KBM-7 (cell line): ENCODE measurements at regions not wholly inside any gene's neighbourhood (a gene's known extent, or its start where the extent isn't known, plus 50 kb on each side); places are given as distances from the start of the nearest gene placed in this dataset.
"Not testable (repeated sequence)": the region's sequence is repeated elsewhere in the genome, so short reads cannot be mapped to it uniquely, and the experiment has no call there.

Experiments used
- DNase-seq: peaks from one replicate; pipeline ENCODE4 v3.0.0-alpha.2; 2015
- in situ Hi-C: fragments of 300-500 bp; cut with MboI; formaldehyde crosslinking; loops from 2 replicates; pipeline ENCODE4 v1.14.3; 2020; ENCODE audit warnings: low sequenced_read_pairs, low pct_unique_long_range_greater_than_20kb, mixed read lengths

GRCh38 chr9:17083258-17083657, 51.6 kb upstream of the CNTLN start:
- no peak for DNase-seq
- in situ Hi-C loops: no loop called here

- no peak for DNase-seq
- in situ Hi-C loops: no loop called here
Observed at GRCh38 chr9:17082343-17083064, 52.3 kb upstream of the CNTLN start.

GRCh38 chr9:17081814-17082213, 53.0 kb upstream of the CNTLN start:
- in situ Hi-C loops: no loop called here
- DNase-seq: no peak

- DNase-seq: no peak
- in situ Hi-C loops: no loop called here
Observed at GRCh38 chr9:17081351-17081750, 53.5 kb upstream of the CNTLN start.

GRCh38 chr9:17075758-17076485, 58.9 kb upstream of the CNTLN start:
- no peak for DNase-seq
- in situ Hi-C loops: no loop called here

GRCh38 chr9:17075146-17075757, 59.6 kb upstream of the CNTLN start:
- in situ Hi-C loops: no loop called here
- DNase-seq: no peak

GRCh38 chr9:17072563-17072962, 62.3 kb upstream of the CNTLN start:
- DNase-seq, in situ Hi-C loops: not testable (repeated sequence)

- in situ Hi-C loops: no loop called here
Observed at GRCh38 chr9:17068671-17069070, 66.2 kb upstream of the CNTLN start.

GRCh38 chr9:17065062-17065461, 69.8 kb upstream of the CNTLN start:
- no peak for DNase-seq
- in situ Hi-C loops: no loop called here

More at GRCh38 chr9:17068671-17069070, 66.2 kb upstream of the CNTLN start:
- DNase-seq: peak; percentile 3

GRCh38 chr9:17064558-17064957, 70.3 kb upstream of the CNTLN start:
- DNase-seq: no peak
- in situ Hi-C loops: no loop called here

GRCh38 chr9:17063535-17064135, 71.2 kb upstream of the CNTLN start:
- in situ Hi-C loops: no loop called here
- peak; percentile 44 for DNase-seq

- DNase-seq: no peak
- in situ Hi-C loops: no loop called here
Observed at GRCh38 chr9:17062497-17062896, 72.3 kb upstream of the CNTLN start.

- in situ Hi-C loops: no loop called here
- no peak for DNase-seq
Observed at GRCh38 chr9:17060450-17060849, 74.4 kb upstream of the CNTLN start.

GRCh38 chr9:17059465-17059864, 75.4 kb upstream of the CNTLN start:
- in situ Hi-C loops: no loop called here
- DNase-seq: no peak

- DNase-seq: no peak
- in situ Hi-C loops: no loop called here
Observed at GRCh38 chr9:17057729-17058128, 77.1 kb upstream of the CNTLN start.

GRCh38 chr9:17052626-17053025, 82.2 kb upstream of the CNTLN start:
- in situ Hi-C loops: no loop called here

GRCh38 chr9:17045381-17045940, 89.4 kb upstream of the CNTLN start:
- no peak for DNase-seq
- in situ Hi-C loops: no loop called here

More at GRCh38 chr9:17052626-17053025, 82.2 kb upstream of the CNTLN start:
- no peak for DNase-seq

- DNase-seq: no peak
- in situ Hi-C loops: no loop called here
Observed at GRCh38 chr9:17031546-17031945, 103.3 kb upstream of the CNTLN start.

GRCh38 chr9:17025281-17025680, 109.6 kb upstream of the CNTLN start:
- no peak for DNase-seq
- in situ Hi-C loops: no loop called here

GRCh38 chr9:17024129-17024528, 110.7 kb upstream of the CNTLN start:
- in situ Hi-C loops: no loop called here

More at GRCh38 chr9:17024129-17024528, 110.7 kb upstream of the CNTLN start:
- DNase-seq: no peak
